A549 (cell line): ENCODE measurements at regions not wholly inside any gene's neighbourhood (a gene's known extent, or its start where the extent isn't known, plus 50 kb on each side); places are given as distances from the start of the nearest gene placed in this dataset.

Source experiments
- ATAC-seq, 2 experiments: fragments of 200-7000 bp in 1 of 2; fragments of >200 bp in 1 of 2; cut with Nextera tagmentation in 1 of 2; cut with Tn5 transposase in 1 of 2; 3 replicates each; pipeline versions ENCODE4 v1.8.0 to v1.9.1; 2018 to 2020; ENCODE audit warnings: mild to moderate bottlenecking in 1 of 2, moderate library complexity in 1 of 2
- CTCF ChIA-PET: fragments of 300-600 bp; sonication (Branson Sonifier 250); formaldehyde crosslinking; extraction: SDS; loops from one replicate; lab custom pipeline; 2021; ENCODE audit warnings: antibody characterized with exemption, inconsistent platforms; lab: Yijun Ruan, JAX
- POLR2A ChIA-PET: fragments of 350-600 bp; formaldehyde crosslinking; extraction: SDS; loops from one replicate; lab custom pipeline; 2021; ENCODE audit warnings: antibody characterized with exemption, inconsistent platforms; lab: Yijun Ruan, JAX
- DNase-seq, 2 experiments: peaks; one replicate each; pipeline versions ENCODE4 v3.0.0 to v3.0.0-alpha.2; 2011 to 2016; ENCODE audit warnings: low read depth in 1 of 2, low spot score in 1 of 2
- FAIRE-seq: peaks from 2 replicates; lab custom pipeline; 2011; peaks lifted over from hg19 to GRCh38; lab: Jason Lieb, UNC
- H3K27ac ChIP-seq, 2 experiments: fragments of >200 bp; sonication (Bioruptor Twin); formaldehyde crosslinking; 3 replicates each; pipeline ENCODE4 v1.5.1; 2016 to 2017
- H3K4me1 ChIP-seq: fragments of >200 bp; sonication (Bioruptor Twin); formaldehyde crosslinking; 3 replicates; pipeline ENCODE4 v1.6.1; 2016
- H3K4me2 ChIP-seq: fragments of >200 bp; sonication (Bioruptor Twin); formaldehyde crosslinking; 3 replicates; pipeline ENCODE4 v1.6.1; 2016
- H3K4me3 ChIP-seq: fragments of >200 bp; sonication (Bioruptor Twin); formaldehyde crosslinking; 3 replicates; pipeline ENCODE4 v1.5.1; 2016
- H3K9me3 ChIP-seq: fragments of >200 bp; sonication (Bioruptor Twin); formaldehyde crosslinking; 3 replicates; pipeline ENCODE4 v1.6.1; 2016
- CBX2 ChIP-seq: fragments of 200-600 bp; sonication (generic); IDR thresholded peaks from 2 replicates; pipeline ENCODE4 v1.6.1; 2016; ENCODE audit warnings: low read depth, mild to moderate bottlenecking, borderline replicate concordance
- CHD4 ChIP-seq: fragments of 200-600 bp; sonication (generic); IDR thresholded peaks from 2 replicates; pipeline ENCODE4 v1.6.1; 2016; ENCODE audit warnings: antibody characterized with exemption, mild to moderate bottlenecking, borderline replicate concordance
- EHF ChIP-seq: fragments of 250-450 bp; sonication (Bioruptor Pico); IDR thresholded peaks from 2 replicates; pipeline ENCODE4 v1.5.0; 2020; ENCODE audit warnings: mild to moderate bottlenecking
- ESRRA ChIP-seq: fragments of 150-350 bp; IDR thresholded peaks from 2 replicates; pipeline ENCODE4 v1.6.1; 2014; ENCODE audit warnings: mild to moderate bottlenecking, low read length, borderline replicate concordance
- GATA3 ChIP-seq: IDR thresholded peaks from 2 replicates; pipeline ENCODE4 v1.6.1; 2012; ENCODE audit warnings: borderline replicate concordance
- HDAC2 ChIP-seq: fragments of 200-600 bp; sonication (generic); IDR thresholded peaks from 2 replicates; pipeline ENCODE4 v1.6.1; 2016
- HES2 ChIP-seq: fragments of >200 bp; sonication (Bioruptor Twin); formaldehyde crosslinking; IDR thresholded peaks from 2 replicates; pipeline ENCODE4 v1.6.1; 2016
- HOXA7 ChIP-seq: fragments of 250-450 bp; sonication (Bioruptor Pico); IDR thresholded peaks from 2 replicates; pipeline ENCODE4 v1.5.0; 2020; ENCODE audit warnings: mild to moderate bottlenecking, moderate library complexity
- HOXB5 ChIP-seq: fragments of 250-450 bp; sonication (Bioruptor Pico); IDR thresholded peaks from 2 replicates; pipeline ENCODE4 v1.5.0; 2020; ENCODE audit warnings: mild to moderate bottlenecking, moderate library complexity
- JUN ChIP-seq, 2 experiments: fragments of >200 bp; sonication (Bioruptor Twin); formaldehyde crosslinking; IDR thresholded peaks; 2 replicates in 1 of 2; 3 replicates in 1 of 2; pipeline ENCODE4 v1.6.1; 2016 to 2017
- MAFK ChIP-seq: fragments of 450-650 bp; IDR thresholded peaks from 2 replicates; pipeline ENCODE4 v1.6.1; 2014; ENCODE audit not compliant: partially characterized antibody
- NFE2L2 ChIP-seq: fragments of 150-350 bp; conservative IDR thresholded peaks from 2 replicates; pipeline ENCODE4 v1.6.1; 2014; ENCODE audit warnings: low read length
- POLR2AphosphoS2 ChIP-seq: conservative IDR thresholded peaks from 2 replicates; pipeline ENCODE4 v1.6.1; 2012; ENCODE audit warnings: low read length, improper control_type of control experiment, inconsistent platforms
- RARB ChIP-seq: fragments of 250-450 bp; sonication (Bioruptor Pico); IDR thresholded peaks from 2 replicates; pipeline ENCODE4 v1.8.0; 2021; ENCODE audit warnings: mild to moderate bottlenecking, moderate library complexity
- RFX5 ChIP-seq: fragments of 450-650 bp; IDR thresholded peaks from 2 replicates; pipeline ENCODE4 v1.7.1; 2014; ENCODE audit warnings: antibody characterized with exemption, mild to moderate bottlenecking, moderate library complexity
- RNF2 ChIP-seq: fragments of 200-600 bp; sonication (generic); IDR thresholded peaks from 2 replicates; pipeline ENCODE4 v1.6.1; 2016; ENCODE audit warnings: low read depth, mild to moderate bottlenecking, antibody characterized with exemption, moderate library complexity, borderline replicate concordance
- SMC3 ChIP-seq: fragments of >200 bp; sonication (Bioruptor Twin); formaldehyde crosslinking; IDR thresholded peaks from 3 replicates; pipeline ENCODE4 v1.6.1; 2018; ENCODE audit warnings: inconsistent platforms
- TFCP2L1 ChIP-seq: fragments of 250-450 bp; sonication (Bioruptor Pico); IDR thresholded peaks from 2 replicates; pipeline ENCODE4 v1.5.0; 2021; ENCODE audit warnings: mild to moderate bottlenecking
- ZFP36 ChIP-seq: fragments of 450-650 bp; IDR thresholded peaks from 2 replicates; pipeline ENCODE4 v1.6.1; 2014; ENCODE audit warnings: borderline replicate concordance; ENCODE audit not compliant: partially characterized antibody
- ZNF302 ChIP-seq: fragments of 250-450 bp; sonication (Bioruptor Pico); IDR thresholded peaks from 2 replicates; pipeline ENCODE4 v1.9.0; 2021; ENCODE audit warnings: inconsistent platforms, mild to moderate bottlenecking, moderate library complexity
- WGBS: methylation state at CpG from one replicate; pipeline ENCODE4 v1.1.6; 2017; ENCODE audit errors: missing lambda C conversion rate; 5-methylcytosine and 5-hydroxymethylcytosine counted together
- TF ChIP-seq, protein P1 (sequence below): fragments of >200 bp; sonication (Bioruptor Twin); formaldehyde crosslinking; IDR thresholded peaks from 3 replicates; pipeline ENCODE4 v1.6.1; 2016
- TF ChIP-seq, protein P2 (sequence below): fragments of 200-600 bp; sonication (generic); IDR thresholded peaks from 2 replicates; pipeline ENCODE4 v1.6.1; 2016; ENCODE audit warnings: antibody characterized with exemption, mild to moderate bottlenecking, moderate library complexity

DNA sequence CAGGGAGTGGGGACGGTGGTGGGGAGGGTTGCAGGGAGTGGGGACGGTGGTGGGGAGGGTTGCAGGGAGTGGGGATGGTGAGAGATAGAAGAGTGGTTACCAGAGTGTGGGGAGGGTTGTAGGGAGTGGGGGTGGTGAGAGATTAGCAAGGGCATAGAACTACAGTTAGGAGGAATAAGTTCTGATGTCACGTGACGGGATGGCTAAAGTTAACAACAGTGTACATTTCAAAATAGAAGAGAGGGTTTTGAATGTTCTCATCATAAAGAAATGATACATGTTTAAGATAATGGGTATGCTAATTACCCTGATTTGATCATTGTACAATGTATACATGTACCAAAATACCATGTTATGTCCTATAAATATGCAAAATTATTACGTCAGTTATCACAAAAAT is 57.6 kb upstream of the FRMD1 start:
- Histone ChIP-seq H3K4me1 (no peaks in the 10 kb centered on the region), H3K9me3 (no peaks in the 10 kb centered on the region), H3K4me3 (no peak overlapping the region), H3K4me2 (no peak overlapping the region), H3K27ac (no peak overlapping the region)
- no peak for TF ChIP-seq MAFK
- TF ChIP-seq RFX5 = no peak
- TF ChIP-seq HES2 = no peak
- no peak for TF ChIP-seq RARB
- no peak for TF ChIP-seq HOXA7 (CRISPR knock-in tag)
- TF ChIP-seq RNF2 = no peak
- TF ChIP-seq SMC3 = no peak
- TF ChIP-seq, protein P1, sequence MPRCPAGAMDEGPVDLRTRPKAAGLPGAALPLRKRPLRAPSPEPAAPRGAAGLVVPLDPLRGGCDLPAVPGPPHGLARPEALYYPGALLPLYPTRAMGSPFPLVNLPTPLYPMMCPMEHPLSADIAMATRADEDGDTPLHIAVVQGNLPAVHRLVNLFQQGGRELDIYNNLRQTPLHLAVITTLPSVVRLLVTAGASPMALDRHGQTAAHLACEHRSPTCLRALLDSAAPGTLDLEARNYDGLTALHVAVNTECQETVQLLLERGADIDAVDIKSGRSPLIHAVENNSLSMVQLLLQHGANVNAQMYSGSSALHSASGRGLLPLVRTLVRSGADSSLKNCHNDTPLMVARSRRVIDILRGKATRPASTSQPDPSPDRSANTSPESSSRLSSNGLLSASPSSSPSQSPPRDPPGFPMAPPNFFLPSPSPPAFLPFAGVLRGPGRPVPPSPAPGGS = no peak
- no peak for TF ChIP-seq TFCP2L1 (CRISPR knock-in tag)
- TF ChIP-seq CBX2 = no peak
- no peak for TF ChIP-seq GATA3
- no peak for TF ChIP-seq CHD4
- no peak for TF ChIP-seq NFE2L2
- no peak for TF ChIP-seq ESRRA
- no peak for TF ChIP-seq HDAC2
- 86% methylated on average over 3 of the region's 5 CpGs for WGBS
- no peak for FAIRE-seq
- CTCF ChIA-PET = no interaction called here
- no peak for DNase-seq
- POLR2A ChIA-PET = no interaction called here
- ATAC-seq = no peak

- Histone ChIP-seq H3K9me3 (no peaks in the 10 kb centered on the region), H3K4me3 (no peak overlapping the region), H3K4me2 (no peak overlapping the region), H3K4me1 (no peaks in the 10 kb centered on the region), H3K27ac (no peak overlapping the region)
- no peak for ATAC-seq
- FAIRE-seq = no peak
- WGBS = 75% methylated on average over 7 of the region's 7 CpGs
- ChIA-PET CTCF (no interaction called here), POLR2A (no interaction called here)
- no peak for TF ChIP-seq HOXB5 (CRISPR knock-in tag)
- TF ChIP-seq, protein P2, sequence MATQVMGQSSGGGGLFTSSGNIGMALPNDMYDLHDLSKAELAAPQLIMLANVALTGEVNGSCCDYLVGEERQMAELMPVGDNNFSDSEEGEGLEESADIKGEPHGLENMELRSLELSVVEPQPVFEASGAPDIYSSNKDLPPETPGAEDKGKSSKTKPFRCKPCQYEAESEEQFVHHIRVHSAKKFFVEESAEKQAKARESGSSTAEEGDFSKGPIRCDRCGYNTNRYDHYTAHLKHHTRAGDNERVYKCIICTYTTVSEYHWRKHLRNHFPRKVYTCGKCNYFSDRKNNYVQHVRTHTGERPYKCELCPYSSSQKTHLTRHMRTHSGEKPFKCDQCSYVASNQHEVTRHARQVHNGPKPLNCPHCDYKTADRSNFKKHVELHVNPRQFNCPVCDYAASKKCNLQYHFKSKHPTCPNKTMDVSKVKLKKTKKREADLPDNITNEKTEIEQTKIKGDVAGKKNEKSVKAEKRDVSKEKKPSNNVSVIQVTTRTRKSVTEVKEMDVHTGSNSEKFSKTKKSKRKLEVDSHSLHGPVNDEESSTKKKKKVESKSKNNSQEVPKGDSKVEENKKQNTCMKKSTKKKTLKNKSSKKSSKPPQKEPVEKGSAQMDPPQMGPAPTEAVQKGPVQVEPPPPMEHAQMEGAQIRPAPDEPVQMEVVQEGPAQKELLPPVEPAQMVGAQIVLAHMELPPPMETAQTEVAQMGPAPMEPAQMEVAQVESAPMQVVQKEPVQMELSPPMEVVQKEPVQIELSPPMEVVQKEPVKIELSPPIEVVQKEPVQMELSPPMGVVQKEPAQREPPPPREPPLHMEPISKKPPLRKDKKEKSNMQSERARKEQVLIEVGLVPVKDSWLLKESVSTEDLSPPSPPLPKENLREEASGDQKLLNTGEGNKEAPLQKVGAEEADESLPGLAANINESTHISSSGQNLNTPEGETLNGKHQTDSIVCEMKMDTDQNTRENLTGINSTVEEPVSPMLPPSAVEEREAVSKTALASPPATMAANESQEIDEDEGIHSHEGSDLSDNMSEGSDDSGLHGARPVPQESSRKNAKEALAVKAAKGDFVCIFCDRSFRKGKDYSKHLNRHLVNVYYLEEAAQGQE = no peak
- TF ChIP-seq JUN (IDR thresholded peaks at IDR 0.05) = no peak
- no peak for DNase-seq
These were observed 57.0 kb upstream of the FRMD1 start for GRCh38 chr6:168136001-168136400.

GRCh38 chr6:168134560-168135201 is 55.7 kb upstream of the FRMD1 start:
- Histone ChIP-seq H3K4me1 (no peaks in the 10 kb centered on the region), H3K9me3 (no peaks in the 10 kb centered on the region), H3K27ac (no peak overlapping the region), H3K4me3 (no peak overlapping the region), H3K4me2 (no peak overlapping the region)
- POLR2A ChIA-PET = no interaction called here
- 79% methylated on average over 8 of the region's 16 CpGs for WGBS
- no peak for DNase-seq
- no peak for TF ChIP-seq CBX2
- no peak for TF ChIP-seq CHD4
- no peak for TF ChIP-seq POLR2AphosphoS2
- TF ChIP-seq HOXA7 (CRISPR knock-in tag) = no peak
- no peak for TF ChIP-seq EHF (CRISPR knock-in tag)
- no peak for TF ChIP-seq ZNF302 (CRISPR knock-in tag)
- TF ChIP-seq SMC3 = no peak
- no peak for TF ChIP-seq ZFP36
- no peak for TF ChIP-seq JUN (IDR thresholded peaks at IDR 0.05)
- TF ChIP-seq, all 56 proteins: peak for 0
- ATAC-seq = no peak
- no peak for FAIRE-seq
- CTCF ChIA-PET = interaction anchor here (0.6 kb wide), 1 partner anchor 30 kb away, joined by 3 read pairs; no protein-coding TSS in a partner anchor
